ENCODE measurements at regions not wholly inside any gene's neighbourhood (a gene's known extent, or its start where the extent isn't known, plus 50 kb on each side); places are given as distances from the start of the nearest gene placed in this dataset.

- TF ChIP-seq CTCF (IDR thresholded peaks at IDR 0.05): no peak
- TF ChIP-seq POLR2A (IDR thresholded peaks at IDR 0.05): no peak
Observed at GRCh38 chr4:102139132-102139573, 206.1 kb downstream of the SLC39A8 start.

Data from lower leg skin (tissue), 3 donors.